ENCODE measurements at regions not wholly inside any gene's neighbourhood (a gene's known extent, or its start where the extent isn't known, plus 50 kb on each side); places are given as distances from the start of the nearest gene placed in this dataset.

GRCh38 chr11:127678631-127679030, 678.1 kb upstream of the KIRREL3 start (continued):
- no peak for TF ChIP-seq KDM1A (IDR thresholded peaks at IDR 0.05; ENCODE audit: borderline replicate concordance)
- TF ChIP-seq BHLHE40 (IDR thresholded peaks at IDR 0.05; ENCODE audit: borderline replicate concordance in 1 of 2, low read depth in 2 of 2, low read length in 1 of 2) = no peak
- no peak for TF ChIP-seq ZNF622 (IDR thresholded peaks at IDR 0.05)
- no peak for TF ChIP-seq ZZZ3 (IDR thresholded peaks at IDR 0.05; ENCODE audit: control insufficient read depth, insufficient read length, low read depth)
- no peak for TF ChIP-seq PRDM15 (CRISPR knock-in tag; IDR thresholded peaks at IDR 0.05)

- Histone ChIP-seq H2AFZ (ENCODE audit: control insufficient read depth, low read depth, low read length) (no peak overlapping the region), H3K9me3 (replicated peaks; ENCODE audit: control insufficient read depth, insufficient read depth, low read length) (no peaks in the 10 kb centered on the region), H3K79me2 (ENCODE audit: control insufficient read depth, insufficient read depth, low read length) (no peaks in the 10 kb centered on the region), H3K27ac (ENCODE audit: control insufficient read depth, insufficient read depth) (no peak overlapping the region), H3K27me3 (replicated peaks in 1 of 2; ENCODE audit: control insufficient read depth in 2 of 2, insufficient read depth in 2 of 2, low read length in 1 of 2) (no peaks in the 10 kb centered on the region), H4K20me1 (ENCODE audit: control insufficient read depth, insufficient read depth) (no peaks in the 10 kb centered on the region), H3K4me3 (no peak overlapping the region), H3K4me2 (ENCODE audit: control insufficient read depth, insufficient read depth) (no peak overlapping the region), H3K36me3 (ENCODE audit: control insufficient read depth in 2 of 2, insufficient read depth in 2 of 2, low read length in 1 of 2) (no peaks in the 10 kb centered on the region), H3K4me1 (ENCODE audit: control insufficient read depth, insufficient read depth, low read length) (no peaks in the 10 kb centered on the region), H3K9ac (ENCODE audit: control insufficient read depth, insufficient read depth, low read length) (no peak overlapping the region)
- in situ Hi-C loops (cut with MboI) = no loop called here
- ATAC-seq (no peak), DNase-seq (ENCODE audit: low read depth, low spot score) (no peak), FAIRE-seq (no peak)
- WGBS (ENCODE audit: insufficient coverage, insufficient replicate concordance, low lambda C conversion rate, missing lambda C conversion rate) = 55% methylated on average over 4 of the region's 4 CpGs
- ChIA-PET CTCF (no interaction called here), SMC1A (ENCODE audit: uncharacterized antibody, unreplicated experiment) (no interaction called here), POLR2A (no interaction called here), RAD21 (ENCODE audit: unreplicated experiment) (no interaction called here)
- intact Hi-C loops (cut with micrococcal nuclease; ENCODE audit: unreplicated experiment) = no loop called here
- BruUV-seq (replicated peaks) = no TSS peak
- no peak for TF ChIP-seq STAT1 (conservative IDR thresholded peaks at IDR 0.05)
- TF ChIP-seq SPI1 (IDR thresholded peaks at IDR 0.05; ENCODE audit: borderline replicate concordance, insufficient read depth, low read depth, low read length) = no peak
- TF ChIP-seq STAT3 (IDR thresholded peaks at IDR 0.05; ENCODE audit: low read depth, low read length) = no peak
- no peak for TF ChIP-seq ATF2 (IDR thresholded peaks at IDR 0.05; ENCODE audit: low read length)
- TF ChIP-seq RFX5 (IDR thresholded peaks at IDR 0.05; ENCODE audit: low read depth, low read length) = no peak
- TF ChIP-seq SUZ12 (IDR thresholded peaks at IDR 0.05; ENCODE audit: unreplicated experiment) = no peak
- TF ChIP-seq IKZF1 (conservative IDR thresholded peaks at IDR 0.05) = no peak
- TF ChIP-seq SRF (IDR thresholded peaks at IDR 0.05; ENCODE audit: low read depth in 2 of 2, low read length in 2 of 2) = no peak
- no peak for TF ChIP-seq USF2 (IDR thresholded peaks at IDR 0.05; ENCODE audit: borderline replicate concordance, low read depth, low read length)
- TF ChIP-seq RB1 (IDR thresholded peaks at IDR 0.05; ENCODE audit: borderline replicate concordance) = no peak
These were observed 677.3 kb upstream of the KIRREL3 start for GRCh38 chr11:127677660-127678425.

All from GM12878 (cell line).